Keratinocyte (primary cell): ENCODE measurements at regions not wholly inside any gene's neighbourhood (a gene's known extent, or its start where the extent isn't known, plus 50 kb on each side); places are given as distances from the start of the nearest gene placed in this dataset.

Experiments
- DNase-seq: peaks from one replicate; pipeline ENCODE4 v3.0.0-alpha.2; 2011; ENCODE audit warnings: low read depth, missing footprints, low spot score
- FAIRE-seq: peaks from 2 replicates; lab custom pipeline; 2011; peaks lifted over from hg19 to GRCh38; lab: Jason Lieb, UNC
- H2AFZ ChIP-seq: 2 replicates; pipeline ENCODE4 v1.6.0; 2012; ENCODE audit warnings: low read length, control low read depth, inconsistent platforms; ENCODE audit not compliant: control insufficient read depth
- H3K27ac ChIP-seq: 2 replicates; pipeline ENCODE4 v1.5.1; 2011; ENCODE audit warnings: low read length; ENCODE audit not compliant: control insufficient read depth, insufficient read depth
- H3K27me3 ChIP-seq: 3 replicates; pipeline ENCODE4 v1.6.0; 2011; ENCODE audit warnings: low read length; ENCODE audit not compliant: control insufficient read depth, insufficient read depth; ENCODE audit errors: extremely low read depth
- H3K36me3 ChIP-seq, 2 experiments: 2 replicates in 1 of 2; 3 replicates in 1 of 2; pipeline ENCODE4 v1.5.1; 2011; ENCODE audit warnings: low read length in 2 of 2, mild to moderate bottlenecking in 1 of 2; ENCODE audit not compliant: control insufficient read depth in 2 of 2, insufficient read depth in 2 of 2; ENCODE audit errors: extremely low read depth in 1 of 2
- H3K4me1 ChIP-seq: 3 replicates; pipeline ENCODE4 v1.5.1; 2011; ENCODE audit warnings: low read length; ENCODE audit not compliant: control insufficient read depth, insufficient read depth; ENCODE audit errors: extremely low read depth
- H3K4me2 ChIP-seq: 3 replicates; pipeline ENCODE4 v1.6.0; 2011; ENCODE audit warnings: low read depth, low read length; ENCODE audit not compliant: control insufficient read depth, insufficient read depth; ENCODE audit errors: extremely low read depth
- H3K4me3 ChIP-seq, 3 experiments: fragments of 200-600 bp in 1 of 3; sonication (generic) in 1 of 3; 2 replicates in 2 of 3; 3 replicates in 1 of 3; pipeline ENCODE4 v1.5.1; 2011 to 2016; ENCODE audit warnings: low read length in 3 of 3, mild to moderate bottlenecking in 3 of 3, control low read depth in 2 of 3, inconsistent platforms in 1 of 3, low read depth in 1 of 3, mixed read lengths in 1 of 3, mixed run types in 1 of 3, moderate library complexity in 1 of 3; ENCODE audit not compliant: control insufficient read depth in 2 of 3, insufficient read depth in 2 of 3; ENCODE audit errors: extremely low read depth in 1 of 3
- H3K79me2 ChIP-seq: 2 replicates; pipeline ENCODE4 v1.6.0; 2012; ENCODE audit warnings: low read length; ENCODE audit not compliant: control insufficient read depth, insufficient read depth
- H3K9ac ChIP-seq: 3 replicates; pipeline ENCODE4 v1.6.0; 2011; ENCODE audit warnings: low read length; ENCODE audit not compliant: control insufficient read depth, insufficient read depth; ENCODE audit errors: extremely low read depth
- H3K9me1 ChIP-seq: 3 replicates; pipeline ENCODE4 v1.6.0; 2011; ENCODE audit warnings: low read length; ENCODE audit not compliant: control insufficient read depth, insufficient read depth; ENCODE audit errors: extremely low read depth
- H3K9me3 ChIP-seq: 2 replicates; pipeline ENCODE4 v1.5.1; 2012; ENCODE audit warnings: low read depth, low read length; ENCODE audit not compliant: control insufficient read depth
- H4K20me1 ChIP-seq: 3 replicates; pipeline ENCODE4 v1.6.0; 2011; ENCODE audit warnings: low read length; ENCODE audit not compliant: control insufficient read depth, insufficient read depth; ENCODE audit errors: extremely low read depth
- EZH2 ChIP-seq: IDR thresholded peaks from one replicate; pipeline ENCODE4 v1.6.1; 2012; ENCODE audit warnings: inconsistent platforms, mild to moderate bottlenecking, low read length, moderate library complexity
- dilution Hi-C: fragments of 300-500 bp; cut with MboI; formaldehyde crosslinking; loops from one replicate; pipeline ENCODE4 v1.7.0; 2020; ENCODE audit warnings: low sequenced_read_pairs; ENCODE audit not compliant: extremely low pct_ligation_motif_present
- TF ChIP-seq, protein P1 (sequence below), 3 experiments: IDR thresholded peaks in 1 of 3; conservative IDR thresholded peaks in 1 of 3; optimal IDR thresholded peaks in 1 of 3; 2 replicates in 2 of 3; 3 replicates in 1 of 3; pipeline versions ENCODE3 to v1.5.1; 2011; ENCODE audit warnings: low read length in 3 of 3, mild to moderate bottlenecking in 3 of 3, moderate library complexity in 2 of 3, control low read depth in 1 of 3, inconsistent platforms in 1 of 3; ENCODE audit not compliant: insufficient read depth in 2 of 3; ENCODE audit errors: extremely low read depth in 1 of 3

DNA sequence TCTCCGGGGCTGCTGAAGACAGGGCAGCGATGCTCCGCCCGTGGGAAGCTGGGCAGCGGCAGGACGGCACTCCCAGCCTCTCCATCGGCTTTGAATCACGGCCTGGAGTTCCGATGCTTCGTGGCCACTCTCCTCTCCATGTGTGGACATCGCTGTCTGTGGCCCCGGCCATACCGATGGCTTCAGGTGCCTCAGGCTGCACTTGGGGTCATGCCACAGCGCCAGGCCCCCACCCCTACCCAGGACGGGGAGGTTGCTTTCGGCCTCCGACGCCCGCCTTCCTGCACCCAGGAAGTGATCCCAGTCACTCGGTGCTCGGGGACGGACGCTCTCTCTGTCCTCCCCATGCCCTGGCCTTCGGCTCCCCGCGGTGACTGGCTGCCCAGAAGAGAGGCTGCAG, 180.7 kb downstream of the BANP start:
- dilution Hi-C loops: no loop called here
- Histone ChIP-seq H3K27me3 (peaks cover 3% of the 10 kb centered on the region), H4K20me1 (no peaks in the 10 kb centered on the region), H2AFZ (no peak overlapping the region), H3K9me3 (no peaks in the 10 kb centered on the region), H3K9me1 (no peaks in the 10 kb centered on the region), H3K27ac (no peak overlapping the region), H3K36me3 (no peaks in the 10 kb centered on the region), H3K4me2 (no peak overlapping the region), H3K4me3 (no peak overlapping the region), H3K4me1 (no peaks in the 10 kb centered on the region), H3K79me2 (no peaks in the 10 kb centered on the region), H3K9ac (no peak overlapping the region)
- DNase-seq (no peak), FAIRE-seq (no peak)
- TF ChIP-seq, protein P1, sequence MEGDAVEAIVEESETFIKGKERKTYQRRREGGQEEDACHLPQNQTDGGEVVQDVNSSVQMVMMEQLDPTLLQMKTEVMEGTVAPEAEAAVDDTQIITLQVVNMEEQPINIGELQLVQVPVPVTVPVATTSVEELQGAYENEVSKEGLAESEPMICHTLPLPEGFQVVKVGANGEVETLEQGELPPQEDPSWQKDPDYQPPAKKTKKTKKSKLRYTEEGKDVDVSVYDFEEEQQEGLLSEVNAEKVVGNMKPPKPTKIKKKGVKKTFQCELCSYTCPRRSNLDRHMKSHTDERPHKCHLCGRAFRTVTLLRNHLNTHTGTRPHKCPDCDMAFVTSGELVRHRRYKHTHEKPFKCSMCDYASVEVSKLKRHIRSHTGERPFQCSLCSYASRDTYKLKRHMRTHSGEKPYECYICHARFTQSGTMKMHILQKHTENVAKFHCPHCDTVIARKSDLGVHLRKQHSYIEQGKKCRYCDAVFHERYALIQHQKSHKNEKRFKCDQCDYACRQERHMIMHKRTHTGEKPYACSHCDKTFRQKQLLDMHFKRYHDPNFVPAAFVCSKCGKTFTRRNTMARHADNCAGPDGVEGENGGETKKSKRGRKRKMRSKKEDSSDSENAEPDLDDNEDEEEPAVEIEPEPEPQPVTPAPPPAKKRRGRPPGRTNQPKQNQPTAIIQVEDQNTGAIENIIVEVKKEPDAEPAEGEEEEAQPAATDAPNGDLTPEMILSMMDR (optimal IDR thresholded peaks at IDR 0.05 in 1 of 3, IDR thresholded peaks at IDR 0.05 in 1 of 3, conservative IDR thresholded peaks at IDR 0.05 in 1 of 3; ENCODE audit: extremely low read depth in 1 of 3, insufficient read depth in 2 of 3, low read length in 3 of 3): no peak
- TF ChIP-seq EZH2: no peak

DNA sequence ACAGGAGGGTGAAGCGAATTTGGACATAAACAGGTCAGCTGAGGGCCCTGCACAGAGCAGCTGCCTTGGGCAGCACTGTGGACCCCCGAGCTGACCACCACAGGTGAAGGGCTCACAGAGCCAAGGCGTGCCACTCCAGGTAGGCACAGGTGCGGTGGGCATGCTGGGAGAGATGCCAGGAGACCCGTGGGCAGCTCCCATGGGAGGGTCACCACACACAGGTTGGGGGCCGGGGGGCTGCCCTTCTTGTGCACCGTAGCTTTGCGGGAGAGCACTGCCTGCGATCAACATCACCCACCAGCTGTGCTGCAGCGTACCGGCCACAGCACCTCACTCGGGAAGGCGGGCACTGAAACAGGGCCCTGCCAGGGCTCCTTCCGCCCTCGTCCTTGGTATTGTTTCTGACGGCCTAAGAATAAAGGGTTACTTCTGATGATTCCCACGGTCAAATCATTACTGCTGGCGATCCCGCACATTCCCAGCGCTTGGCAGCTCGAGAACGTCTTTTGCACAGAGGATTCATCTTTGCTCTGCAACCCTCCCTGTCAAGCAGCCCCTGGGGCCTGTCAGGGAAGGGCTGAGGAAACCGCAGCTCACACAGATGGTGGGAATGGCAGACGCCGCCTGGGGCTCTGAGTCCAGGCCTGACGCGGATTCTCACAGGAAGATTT, 181.7 kb downstream of the BANP start:
- H2AFZ ChIP-seq: no peak overlapping the region
- TF ChIP-seq, protein P1 (optimal IDR thresholded peaks at IDR 0.05 in 1 of 3, IDR thresholded peaks at IDR 0.05 in 1 of 3, conservative IDR thresholded peaks at IDR 0.05 in 1 of 3; ENCODE audit: extremely low read depth in 1 of 3, insufficient read depth in 2 of 3, low read length in 3 of 3): no peak
- TF ChIP-seq EZH2: no peak
- no peak overlapping the region for H3K4me3 ChIP-seq
- H3K36me3 ChIP-seq: no peaks in the 10 kb centered on the region
- H3K9me1 ChIP-seq: no peaks in the 10 kb centered on the region
- no peaks in the 10 kb centered on the region for H4K20me1 ChIP-seq
- FAIRE-seq: no peak
- dilution Hi-C loops: no loop called here
- peaks cover 3% of the 10 kb centered on the region for H3K27me3 ChIP-seq
- no peak overlapping the region for H3K27ac ChIP-seq
- H3K9ac ChIP-seq: no peak overlapping the region
- H3K4me1 ChIP-seq: no peaks in the 10 kb centered on the region
- DNase-seq: no peak
- H3K9me3 ChIP-seq: no peaks in the 10 kb centered on the region
- no peaks in the 10 kb centered on the region for H3K79me2 ChIP-seq
- no peak overlapping the region for H3K4me2 ChIP-seq
